SU-DHL-6 (cell line): ENCODE measurements at regions not wholly inside any gene's neighbourhood (a gene's known extent, or its start where the extent isn't known, plus 50 kb on each side); places are given as distances from the start of the nearest gene placed in this dataset.

Experiments
- H2AFZ ChIP-seq: fragments of 200-600 bp; sonication (generic); 2 replicates; pipeline ENCODE4 v1.6.1; 2014; ENCODE audit warnings: low read depth, mild to moderate bottlenecking, moderate library complexity, mixed read lengths, antibody characterized with exemption, low read length; ENCODE audit not compliant: severe bottlenecking
- H3F3A ChIP-seq: fragments of 200-600 bp; shearing (Covaris generic); 2 replicates; pipeline ENCODE4 v1.6.0; 2016; ENCODE audit warnings: antibody characterized with exemption, mild to moderate bottlenecking; ENCODE audit not compliant: insufficient read depth
- H3K27ac ChIP-seq: fragments of 200-600 bp; sonication (generic); 2 replicates; pipeline ENCODE4 v1.5.1; 2016; ENCODE audit warnings: low read depth, mild to moderate bottlenecking, low read length, moderate library complexity, mixed read lengths
- H3K27me3 ChIP-seq: fragments of 200-600 bp; sonication (generic), shearing (Covaris generic); 2 replicates; pipeline ENCODE4 v1.6.0; 2014; ENCODE audit warnings: mild to moderate bottlenecking, low read length
- H3K36me3 ChIP-seq: fragments of 200-600 bp; sonication (generic); 2 replicates; pipeline ENCODE4 v1.6.1; 2014; ENCODE audit warnings: mild to moderate bottlenecking, low read length, mixed read lengths
- H3K4me2 ChIP-seq: fragments of 300-600, 200-600 bp; shearing (Covaris generic), sonication (generic); 2 replicates; pipeline ENCODE4 v1.6.0; 2014; ENCODE audit warnings: low read length, low read depth, mild to moderate bottlenecking; ENCODE audit not compliant: poor library complexity, severe bottlenecking
- H3K4me3 ChIP-seq: fragments of 200-600 bp; sonication (generic); 2 replicates; pipeline ENCODE4 v1.5.1; 2014; ENCODE audit warnings: antibody characterized with exemption, low read length, mild to moderate bottlenecking, mixed read lengths; ENCODE audit not compliant: insufficient read depth, poor library complexity, severe bottlenecking
- H3K79me2 ChIP-seq: fragments of 200-600 bp; sonication (generic); 2 replicates; pipeline ENCODE4 v1.6.1; 2014; ENCODE audit warnings: mild to moderate bottlenecking, low read length, moderate library complexity; ENCODE audit not compliant: insufficient read depth
- H3K9ac ChIP-seq: fragments of 200-600 bp; sonication (generic); 2 replicates; pipeline ENCODE4 v1.7.0; 2014; ENCODE audit warnings: mild to moderate bottlenecking, low read length
- H3K9me2 ChIP-seq: fragments of 200-600 bp; sonication (generic); replicated peaks from 2 replicates; pipeline ENCODE4 v1.6.1; 2014; ENCODE audit warnings: low read length; ENCODE audit not compliant: insufficient read depth
- H3K9me3 ChIP-seq: fragments of 200-600 bp; sonication (generic); 2 replicates; pipeline ENCODE4 v1.6.1; 2014; ENCODE audit warnings: low read length, mixed read lengths; ENCODE audit not compliant: insufficient read depth
- H4K20me1 ChIP-seq: fragments of 200-600 bp; sonication (generic); 2 replicates; pipeline ENCODE4 v1.6.1; 2014; ENCODE audit warnings: low read depth, mild to moderate bottlenecking, antibody characterized with exemption, low read length, moderate library complexity, mixed read lengths
- EZH2phosphoT487 ChIP-seq: fragments of 200-600 bp; sonication (generic), shearing (Covaris generic); conservative IDR thresholded peaks from 2 replicates; pipeline ENCODE4 v1.6.1; 2018; ENCODE audit warnings: mild to moderate bottlenecking, antibody characterized with exemption, low read length, moderate library complexity, mixed read lengths
- TF ChIP-seq, protein P1 (sequence below): fragments of 200-600 bp; sonication (generic); IDR thresholded peaks from one replicate; pipeline ENCODE4 v1.5.1; 2017; ENCODE audit warnings: antibody characterized with exemption, mild to moderate bottlenecking, low read length, moderate library complexity; ENCODE audit not compliant: insufficient read depth, poor library complexity, severe bottlenecking

DNA sequence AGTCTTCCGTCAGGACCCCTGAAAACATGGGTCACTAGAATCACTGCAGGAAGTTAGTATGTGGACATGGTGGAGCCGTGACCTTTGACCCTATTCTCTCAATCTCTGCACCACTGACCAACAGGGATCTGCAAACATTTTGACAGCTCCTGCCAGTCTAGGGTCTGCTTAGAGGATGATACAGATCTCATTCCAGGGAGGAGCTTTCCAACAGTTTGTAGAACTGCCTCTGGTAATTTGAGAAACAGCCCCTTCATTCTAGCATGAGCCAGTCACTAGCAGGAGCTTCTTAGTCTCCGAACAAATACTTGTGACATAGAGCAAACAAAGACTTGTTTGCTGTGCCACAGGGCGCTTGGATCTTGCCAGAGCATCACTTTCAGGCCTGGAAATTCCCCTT lies 270.3 kb upstream of the CFAP20DC start:
- TF ChIP-seq, protein P1, sequence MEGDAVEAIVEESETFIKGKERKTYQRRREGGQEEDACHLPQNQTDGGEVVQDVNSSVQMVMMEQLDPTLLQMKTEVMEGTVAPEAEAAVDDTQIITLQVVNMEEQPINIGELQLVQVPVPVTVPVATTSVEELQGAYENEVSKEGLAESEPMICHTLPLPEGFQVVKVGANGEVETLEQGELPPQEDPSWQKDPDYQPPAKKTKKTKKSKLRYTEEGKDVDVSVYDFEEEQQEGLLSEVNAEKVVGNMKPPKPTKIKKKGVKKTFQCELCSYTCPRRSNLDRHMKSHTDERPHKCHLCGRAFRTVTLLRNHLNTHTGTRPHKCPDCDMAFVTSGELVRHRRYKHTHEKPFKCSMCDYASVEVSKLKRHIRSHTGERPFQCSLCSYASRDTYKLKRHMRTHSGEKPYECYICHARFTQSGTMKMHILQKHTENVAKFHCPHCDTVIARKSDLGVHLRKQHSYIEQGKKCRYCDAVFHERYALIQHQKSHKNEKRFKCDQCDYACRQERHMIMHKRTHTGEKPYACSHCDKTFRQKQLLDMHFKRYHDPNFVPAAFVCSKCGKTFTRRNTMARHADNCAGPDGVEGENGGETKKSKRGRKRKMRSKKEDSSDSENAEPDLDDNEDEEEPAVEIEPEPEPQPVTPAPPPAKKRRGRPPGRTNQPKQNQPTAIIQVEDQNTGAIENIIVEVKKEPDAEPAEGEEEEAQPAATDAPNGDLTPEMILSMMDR: no peak
- TF ChIP-seq EZH2phosphoT487: no peak
- no peaks in the 10 kb centered on the region for H3F3A ChIP-seq
- no peak overlapping the region for H3K4me2 ChIP-seq
- no peak overlapping the region for H3K9ac ChIP-seq
- H3K9me3 ChIP-seq: no peaks in the 10 kb centered on the region
- no peak overlapping the region for H3K27ac ChIP-seq
- H2AFZ ChIP-seq: no peak overlapping the region
- H3K36me3 ChIP-seq: no peaks in the 10 kb centered on the region
- H3K9me2 ChIP-seq: no peaks in the 10 kb centered on the region
- H3K79me2 ChIP-seq: no peaks in the 10 kb centered on the region
- no peaks in the 10 kb centered on the region for H4K20me1 ChIP-seq
- H3K4me3 ChIP-seq: no peak overlapping the region
- H3K27me3 ChIP-seq: no peaks in the 10 kb centered on the region

GRCh38 chr3:59319442-59319841 lies 269.6 kb upstream of the CFAP20DC start:
- Histone ChIP-seq H3K4me2 (no peak overlapping the region), H4K20me1 (no peaks in the 10 kb centered on the region), H3K9me2 (no peaks in the 10 kb centered on the region), H3K27ac (no peak overlapping the region), H3F3A (no peaks in the 10 kb centered on the region), H3K4me3 (no peak overlapping the region), H3K36me3 (no peaks in the 10 kb centered on the region), H3K27me3 (no peaks in the 10 kb centered on the region), H3K9me3 (no peaks in the 10 kb centered on the region), H2AFZ (no peak overlapping the region), H3K79me2 (no peaks in the 10 kb centered on the region), H3K9ac (no peak overlapping the region)
- TF ChIP-seq EZH2phosphoT487: no peak
- TF ChIP-seq, protein P1: no peak

- H2AFZ ChIP-seq: no peak overlapping the region
- H3K27ac ChIP-seq: no peak overlapping the region
- H4K20me1 ChIP-seq: no peaks in the 10 kb centered on the region
- TF ChIP-seq, protein P1: no peak
- no peak for TF ChIP-seq EZH2phosphoT487
- H3K9ac ChIP-seq: no peak overlapping the region
- no peaks in the 10 kb centered on the region for H3K9me2 ChIP-seq
- no peaks in the 10 kb centered on the region for H3K79me2 ChIP-seq
- no peaks in the 10 kb centered on the region for H3K36me3 ChIP-seq
- no peak overlapping the region for H3K4me3 ChIP-seq
- no peak overlapping the region for H3K4me2 ChIP-seq
- no peaks in the 10 kb centered on the region for H3K27me3 ChIP-seq
- H3F3A ChIP-seq: no peaks in the 10 kb centered on the region
- no peaks in the 10 kb centered on the region for H3K9me3 ChIP-seq
Observed at GRCh38 chr3:59318881-59319280, 269.1 kb upstream of the CFAP20DC start.
